GM13977 (cell line): ENCODE measurements at regions not wholly inside any gene's neighbourhood (a gene's known extent, or its start where the extent isn't known, plus 50 kb on each side); places are given as distances from the start of the nearest gene placed in this dataset.

Experiments
- DNase-seq: peaks from one replicate; pipeline ENCODE4 v3.0.0; 2012; ENCODE audit warnings: low spot score
- CTCF ChIP-seq: IDR thresholded peaks from 2 replicates; pipeline ENCODE4 v1.5.1; 2012; ENCODE audit warnings: mild to moderate bottlenecking, control low read depth; ENCODE audit not compliant: insufficient read depth; ENCODE audit errors: extremely low read depth, missing control alignments
- in situ Hi-C: fragments of 300-500 bp; cut with MboI; formaldehyde crosslinking; loops from one replicate; pipeline ENCODE4 v1.12.0; 2022; ENCODE audit warnings: low sequenced_read_pairs, low pct_unique_long_range_greater_than_20kb, mixed read lengths, inconsistent platforms; ENCODE audit not compliant: unreplicated experiment

- in situ Hi-C loops: no loop called here
- TF ChIP-seq CTCF: no peak
- no peak for DNase-seq
These were observed 227.6 kb downstream of the ASXL3 start for GRCh38 chr18:33805592-33805991.

- TF ChIP-seq CTCF: no peak
- no peak for DNase-seq
- in situ Hi-C loops: no loop called here
These were observed 226.2 kb downstream of the ASXL3 start for GRCh38 chr18:33804258-33804657.

- in situ Hi-C loops: no loop called here
- DNase-seq: no peak
- TF ChIP-seq CTCF: no peak
These were observed 225.6 kb downstream of the ASXL3 start for GRCh38 chr18:33803636-33804035.

- no peak for DNase-seq
- in situ Hi-C loops: no loop called here
- no peak for TF ChIP-seq CTCF
These were observed 224.9 kb downstream of the ASXL3 start for GRCh38 chr18:33802955-33803354.
